NB4 (cell line): ENCODE measurements at regions not wholly inside any gene's neighbourhood (a gene's known extent, or its start where the extent isn't known, plus 50 kb on each side); places are given as distances from the start of the nearest gene placed in this dataset.
"Not testable (repeated sequence)": the region's sequence is repeated elsewhere in the genome, so short reads cannot be mapped to it uniquely, and the experiment has no call there.

Experiments
- MYC ChIP-seq: IDR thresholded peaks from 2 replicates; pipeline ENCODE4 v1.6.1; 2011; ENCODE audit warnings: low read depth, low read length
- POLR2A ChIP-seq: IDR thresholded peaks from 2 replicates; pipeline ENCODE4 v1.6.1; 2011; ENCODE audit warnings: mild to moderate bottlenecking; ENCODE audit not compliant: insufficient read length; ENCODE audit errors: extremely low read depth
- TF ChIP-seq, protein P1 (sequence below): IDR thresholded peaks from one replicate; pipeline ENCODE4 v1.5.1; 2012; ENCODE audit warnings: low read depth, low read length
- TF ChIP-seq, protein P2 (sequence below): IDR thresholded peaks from 2 replicates; pipeline ENCODE4 v1.6.1; 2011; ENCODE audit warnings: low read depth, low read length

GRCh38 chr12:105604281-105604680, 273.8 kb downstream of the C12orf75 start:
- not testable (repeated sequence) for TF ChIP-seq POLR2A, MYC
- TF ChIP-seq, protein P1, sequence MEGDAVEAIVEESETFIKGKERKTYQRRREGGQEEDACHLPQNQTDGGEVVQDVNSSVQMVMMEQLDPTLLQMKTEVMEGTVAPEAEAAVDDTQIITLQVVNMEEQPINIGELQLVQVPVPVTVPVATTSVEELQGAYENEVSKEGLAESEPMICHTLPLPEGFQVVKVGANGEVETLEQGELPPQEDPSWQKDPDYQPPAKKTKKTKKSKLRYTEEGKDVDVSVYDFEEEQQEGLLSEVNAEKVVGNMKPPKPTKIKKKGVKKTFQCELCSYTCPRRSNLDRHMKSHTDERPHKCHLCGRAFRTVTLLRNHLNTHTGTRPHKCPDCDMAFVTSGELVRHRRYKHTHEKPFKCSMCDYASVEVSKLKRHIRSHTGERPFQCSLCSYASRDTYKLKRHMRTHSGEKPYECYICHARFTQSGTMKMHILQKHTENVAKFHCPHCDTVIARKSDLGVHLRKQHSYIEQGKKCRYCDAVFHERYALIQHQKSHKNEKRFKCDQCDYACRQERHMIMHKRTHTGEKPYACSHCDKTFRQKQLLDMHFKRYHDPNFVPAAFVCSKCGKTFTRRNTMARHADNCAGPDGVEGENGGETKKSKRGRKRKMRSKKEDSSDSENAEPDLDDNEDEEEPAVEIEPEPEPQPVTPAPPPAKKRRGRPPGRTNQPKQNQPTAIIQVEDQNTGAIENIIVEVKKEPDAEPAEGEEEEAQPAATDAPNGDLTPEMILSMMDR: not testable (repeated sequence)
- TF ChIP-seq, protein P2, sequence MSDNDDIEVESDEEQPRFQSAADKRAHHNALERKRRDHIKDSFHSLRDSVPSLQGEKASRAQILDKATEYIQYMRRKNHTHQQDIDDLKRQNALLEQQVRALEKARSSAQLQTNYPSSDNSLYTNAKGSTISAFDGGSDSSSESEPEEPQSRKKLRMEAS: not testable (repeated sequence)
